HL-60 (cell line): ENCODE measurements at regions not wholly inside any gene's neighbourhood (a gene's known extent, or its start where the extent isn't known, plus 50 kb on each side); places are given as distances from the start of the nearest gene placed in this dataset.

Experiments used
- CTCF ChIP-seq: IDR thresholded peaks from one replicate; pipeline ENCODE4 v1.5.1; 2011; ENCODE audit warnings: low read length, control low read depth, inconsistent platforms; ENCODE audit not compliant: insufficient read depth
- REST ChIP-seq: IDR thresholded peaks from 2 replicates; pipeline ENCODE4 v1.6.1; 2012; ENCODE audit warnings: low read depth; ENCODE audit not compliant: insufficient replicate concordance

GRCh38 chr11:115901069-115901468 is 396.9 kb upstream of the CADM1 start:
- no peak for TF ChIP-seq CTCF
- no peak for TF ChIP-seq REST
